ENCODE measurements at regions not wholly inside any gene's neighbourhood (a gene's known extent, or its start where the extent isn't known, plus 50 kb on each side); places are given as distances from the start of the nearest gene placed in this dataset.

GRCh38 chr12:97306147-97306546 lies 156.5 kb upstream of the RMST start:
- DNase-seq, result peak; percentile 63
- no peak overlapping the region for H3K27ac ChIP-seq (ENCODE audit: low read length)
- no peaks in the 10 kb centered on the region for H3K36me3 ChIP-seq (replicated peaks; ENCODE audit: insufficient read depth, low read length)
- no peak for TF ChIP-seq CTCF (IDR thresholded peaks at IDR 0.05; ENCODE audit: low read length)
- no peak for TF ChIP-seq EZH2phosphoT487 (IDR thresholded peaks at IDR 0.05; ENCODE audit: low read length)
- no peak for TF ChIP-seq EZH2 (optimal IDR thresholded peaks at IDR 0.05; ENCODE audit: low read depth, low read length)
- H3K9ac ChIP-seq (ENCODE audit: low read length), result no peak overlapping the region
- no peaks in the 10 kb centered on the region for H3K9me3 ChIP-seq (replicated peaks; ENCODE audit: insufficient read depth, low read length)
- no peak overlapping the region for H3K4me3 ChIP-seq (ENCODE audit: low read length)
- H3K79me2 ChIP-seq (ENCODE audit: low read length), result no peaks in the 10 kb centered on the region
- H2AFZ ChIP-seq (ENCODE audit: low read length), result peak overlapping the region; percentile 76; the same call in 1 of the 2 replicates
- H3F3A ChIP-seq (ENCODE audit: insufficient read depth, low read length), result no peaks in the 10 kb centered on the region; the same call in 1 of the 2 replicates
- no peaks in the 10 kb centered on the region for H3K27me3 ChIP-seq (replicated peaks; ENCODE audit: insufficient read depth, low read length)
- H4K20me1 ChIP-seq (ENCODE audit: insufficient read depth, low read length), result no peaks in the 10 kb centered on the region
- no peaks in the 10 kb centered on the region for H3K9me2 ChIP-seq (replicated peaks; ENCODE audit: insufficient read depth, low read length)
- H3K4me2 ChIP-seq (ENCODE audit: low read depth, low read length), result no peak overlapping the region
- H3K4me1 ChIP-seq (ENCODE audit: low read length), result peaks cover 10% of the 10 kb centered on the region; the same call in 1 of the 2 replicates

DNA sequence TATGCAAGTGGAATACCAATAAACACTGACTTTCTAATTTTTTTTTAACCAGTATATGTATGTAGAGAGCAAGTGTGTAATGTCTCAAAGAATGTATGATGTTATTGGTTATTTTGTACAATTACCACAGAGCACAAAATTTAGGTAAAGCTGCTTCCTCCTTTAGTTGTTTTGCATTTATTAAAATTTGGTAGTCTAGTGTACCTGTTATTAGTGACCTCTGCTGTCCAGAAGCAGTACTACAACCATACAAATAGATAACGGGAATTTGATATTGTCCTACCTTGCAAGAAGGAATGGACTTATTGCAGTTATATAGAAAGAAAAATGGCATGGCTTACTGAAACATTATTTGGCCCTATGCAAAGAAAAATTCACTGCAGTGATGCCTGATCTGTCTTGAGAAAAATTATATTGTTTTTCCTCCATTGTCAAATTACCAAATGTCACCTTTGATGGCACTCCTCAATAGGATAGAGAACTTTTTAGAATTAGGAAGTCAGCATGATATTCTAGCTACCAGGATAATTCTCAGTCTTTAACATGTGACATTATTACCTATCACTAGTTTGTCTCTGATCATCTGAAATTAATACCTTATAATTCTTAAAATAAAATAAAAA lies 153.9 kb upstream of the RMST start:
- H3K9ac ChIP-seq (ENCODE audit: low read length), result no peak overlapping the region
- H3K27ac ChIP-seq (ENCODE audit: low read length), result no peak overlapping the region
- no peak overlapping the region for H3K4me2 ChIP-seq (ENCODE audit: low read depth, low read length)
- no peak for TF ChIP-seq EZH2phosphoT487 (IDR thresholded peaks at IDR 0.05; ENCODE audit: low read length)
- peak; percentile 75 for TF ChIP-seq CTCF (IDR thresholded peaks at IDR 0.05; ENCODE audit: low read length)
- peak; percentile 49 for DNase-seq
- H3K9me2 ChIP-seq (replicated peaks; ENCODE audit: insufficient read depth, low read length), result no peaks in the 10 kb centered on the region
- no peaks in the 10 kb centered on the region for H4K20me1 ChIP-seq (ENCODE audit: insufficient read depth, low read length)
- no peak overlapping the region for H2AFZ ChIP-seq (ENCODE audit: low read length)
- H3K4me3 ChIP-seq (ENCODE audit: low read length), result no peak overlapping the region
- H3K4me1 ChIP-seq (ENCODE audit: low read length), result peaks cover 10% of the 10 kb centered on the region; the same call in 1 of the 2 replicates
- H3K36me3 ChIP-seq (replicated peaks; ENCODE audit: insufficient read depth, low read length), result no peaks in the 10 kb centered on the region
- no peaks in the 10 kb centered on the region for H3K79me2 ChIP-seq (ENCODE audit: low read length)
- no peaks in the 10 kb centered on the region; the same call in 1 of the 2 replicates for H3F3A ChIP-seq (ENCODE audit: insufficient read depth, low read length)
- H3K27me3 ChIP-seq (replicated peaks; ENCODE audit: insufficient read depth, low read length), result no peaks in the 10 kb centered on the region
- no peaks in the 10 kb centered on the region for H3K9me3 ChIP-seq (replicated peaks; ENCODE audit: insufficient read depth, low read length)

- no peak overlapping the region for H3K27ac ChIP-seq (ENCODE audit: low read length)
- no peak overlapping the region for H3K4me3 ChIP-seq (ENCODE audit: low read length)
- no peaks in the 10 kb centered on the region for H4K20me1 ChIP-seq (ENCODE audit: insufficient read depth, low read length)
- no peaks in the 10 kb centered on the region for H3K79me2 ChIP-seq (ENCODE audit: low read length)
- H3K9ac ChIP-seq (ENCODE audit: low read length), result no peak overlapping the region
- H3K4me1 ChIP-seq (ENCODE audit: low read length), result peaks cover 10% of the 10 kb centered on the region; the same call in 1 of the 2 replicates
- no peaks in the 10 kb centered on the region for H3K9me2 ChIP-seq (replicated peaks; ENCODE audit: insufficient read depth, low read length)
- H2AFZ ChIP-seq (ENCODE audit: low read length), result no peak overlapping the region
- DNase-seq, result no peak
- no peaks in the 10 kb centered on the region for H3K36me3 ChIP-seq (replicated peaks; ENCODE audit: insufficient read depth, low read length)
- no peaks in the 10 kb centered on the region; the same call in 1 of the 2 replicates for H3F3A ChIP-seq (ENCODE audit: insufficient read depth, low read length)
- no peaks in the 10 kb centered on the region for H3K27me3 ChIP-seq (replicated peaks; ENCODE audit: insufficient read depth, low read length)
- H3K9me3 ChIP-seq (replicated peaks; ENCODE audit: insufficient read depth, low read length), result no peaks in the 10 kb centered on the region
- TF ChIP-seq CTCF (IDR thresholded peaks at IDR 0.05; ENCODE audit: low read length) (no peak), EZH2phosphoT487 (IDR thresholded peaks at IDR 0.05; ENCODE audit: low read length) (no peak), EZH2 (optimal IDR thresholded peaks at IDR 0.05; ENCODE audit: low read depth, low read length) (no peak)
- H3K4me2 ChIP-seq (ENCODE audit: low read depth, low read length), result no peak overlapping the region
These were observed 152.7 kb upstream of the RMST start for GRCh38 chr12:97309921-97310320.

Data from MM.1S (cell line).